ENCODE measurements at regions not wholly inside any gene's neighbourhood (a gene's known extent, or its start where the extent isn't known, plus 50 kb on each side); places are given as distances from the start of the nearest gene placed in this dataset.

DNA sequence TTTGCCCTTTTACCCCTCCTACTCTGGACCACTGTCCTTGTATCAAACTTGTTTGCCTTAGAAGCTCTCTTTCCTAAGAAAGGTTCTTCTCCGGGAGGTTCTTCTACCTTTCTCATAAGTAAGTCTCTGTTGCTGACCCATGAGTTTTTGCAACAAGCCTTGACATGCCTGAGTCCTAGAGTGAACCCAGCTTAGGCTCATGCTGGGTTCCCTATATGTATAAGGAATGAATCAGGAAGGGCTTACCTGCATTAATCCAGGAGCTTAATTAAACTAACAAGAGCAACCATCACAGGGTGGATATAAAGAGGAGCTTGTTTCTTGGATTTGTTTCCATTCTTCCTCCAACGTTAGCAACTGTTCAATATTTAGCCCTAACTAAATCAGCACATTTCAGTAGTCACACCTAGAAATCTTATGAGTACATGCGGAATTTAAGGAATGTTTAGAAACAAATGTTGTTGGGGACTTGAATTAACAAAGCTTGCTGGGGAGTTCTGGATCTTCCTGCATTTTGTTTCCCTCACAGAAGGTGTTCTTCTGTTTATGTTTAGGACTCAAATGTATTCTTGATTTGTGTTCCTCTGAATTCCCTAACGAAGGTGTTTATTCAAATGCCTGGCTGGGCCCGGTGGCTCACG is 64.3 kb upstream of the RAB3GAP2 start:
- TF ChIP-seq, protein P1, sequence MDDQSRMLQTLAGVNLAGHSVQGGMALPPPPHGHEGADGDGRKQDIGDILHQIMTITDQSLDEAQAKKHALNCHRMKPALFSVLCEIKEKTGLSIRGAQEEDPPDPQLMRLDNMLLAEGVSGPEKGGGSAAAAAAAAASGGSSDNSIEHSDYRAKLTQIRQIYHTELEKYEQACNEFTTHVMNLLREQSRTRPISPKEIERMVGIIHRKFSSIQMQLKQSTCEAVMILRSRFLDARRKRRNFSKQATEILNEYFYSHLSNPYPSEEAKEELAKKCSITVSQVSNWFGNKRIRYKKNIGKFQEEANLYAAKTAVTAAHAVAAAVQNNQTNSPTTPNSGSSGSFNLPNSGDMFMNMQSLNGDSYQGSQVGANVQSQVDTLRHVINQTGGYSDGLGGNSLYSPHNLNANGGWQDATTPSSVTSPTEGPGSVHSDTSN (IDR thresholded peaks at IDR 0.05), result no peak
- TF ChIP-seq JUND (IDR thresholded peaks at IDR 0.05) (no peak), EP300 (IDR thresholded peaks at IDR 0.05; ENCODE audit: borderline replicate concordance in 1 of 2, low read depth in 1 of 2, low read length in 1 of 2) (no peak)
- TF ChIP-seq, protein P2, sequence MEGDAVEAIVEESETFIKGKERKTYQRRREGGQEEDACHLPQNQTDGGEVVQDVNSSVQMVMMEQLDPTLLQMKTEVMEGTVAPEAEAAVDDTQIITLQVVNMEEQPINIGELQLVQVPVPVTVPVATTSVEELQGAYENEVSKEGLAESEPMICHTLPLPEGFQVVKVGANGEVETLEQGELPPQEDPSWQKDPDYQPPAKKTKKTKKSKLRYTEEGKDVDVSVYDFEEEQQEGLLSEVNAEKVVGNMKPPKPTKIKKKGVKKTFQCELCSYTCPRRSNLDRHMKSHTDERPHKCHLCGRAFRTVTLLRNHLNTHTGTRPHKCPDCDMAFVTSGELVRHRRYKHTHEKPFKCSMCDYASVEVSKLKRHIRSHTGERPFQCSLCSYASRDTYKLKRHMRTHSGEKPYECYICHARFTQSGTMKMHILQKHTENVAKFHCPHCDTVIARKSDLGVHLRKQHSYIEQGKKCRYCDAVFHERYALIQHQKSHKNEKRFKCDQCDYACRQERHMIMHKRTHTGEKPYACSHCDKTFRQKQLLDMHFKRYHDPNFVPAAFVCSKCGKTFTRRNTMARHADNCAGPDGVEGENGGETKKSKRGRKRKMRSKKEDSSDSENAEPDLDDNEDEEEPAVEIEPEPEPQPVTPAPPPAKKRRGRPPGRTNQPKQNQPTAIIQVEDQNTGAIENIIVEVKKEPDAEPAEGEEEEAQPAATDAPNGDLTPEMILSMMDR (IDR thresholded peaks at IDR 0.05), result no peak
